Neural progenitor cell (in vitro differentiated cells): ENCODE measurements at regions not wholly inside any gene's neighbourhood (a gene's known extent, or its start where the extent isn't known, plus 50 kb on each side); places are given as distances from the start of the nearest gene placed in this dataset.

ENCODE experiments used
- CTCF ChIP-seq: fragments of 200-600 bp; sonication (generic); IDR thresholded peaks from 2 replicates; pipeline ENCODE4 v1.5.1; 2017; ENCODE audit warnings: antibody characterized with exemption, mild to moderate bottlenecking
- EZH2 ChIP-seq: fragments of 200-600 bp; sonication (generic); IDR thresholded peaks from 2 replicates; pipeline ENCODE4 v1.6.1; 2017; ENCODE audit warnings: antibody characterized with exemption, mild to moderate bottlenecking, moderate library complexity

- no peak for TF ChIP-seq EZH2
- no peak for TF ChIP-seq CTCF
These were observed 64.7 kb upstream of the ESRRB start for GRCh38 chr14:76311079-76311758.
